Activated CD4-positive, alpha-beta memory T cell treated with anti-CD3 and anti-CD28 coated beads, Interleukin-2, amount 10 ng/mL, durations not matched to agents 7 days and 5 days (primary cell): ENCODE measurements at regions not wholly inside any gene's neighbourhood (a gene's known extent, or its start where the extent isn't known, plus 50 kb on each side); places are given as distances from the start of the nearest gene placed in this dataset.

ENCODE experiments used
- CTCF ChIA-PET: fragments of 350-600 bp; sonication (Branson Sonifier 250); formaldehyde crosslinking; loops from one replicate; lab custom pipeline; 2021; ENCODE audit warnings: antibody characterized with exemption, inconsistent platforms; lab: Charles Lee
- POLR2A ChIA-PET: fragments of 350-600 bp; sonication (Branson Sonifier 250); formaldehyde crosslinking; loops from one replicate; lab custom pipeline; 2021; ENCODE audit warnings: antibody characterized with exemption; lab: Charles Lee
- DNase-seq: peaks from one replicate; pipeline ENCODE4 v3.0.0-alpha.2; 2020
- H3K27ac Mint-ChIP-seq: one replicate; pipeline ENCODE4 v1.8.0; 2021; ENCODE audit warnings: mild to moderate bottlenecking, mixed read lengths
- H3K27me3 Mint-ChIP-seq: one replicate; pipeline ENCODE4 v1.8.0; 2021; ENCODE audit warnings: mixed read lengths
- H3K36me3 Mint-ChIP-seq: one replicate; pipeline ENCODE4 v1.8.0; 2021; ENCODE audit warnings: low read depth, mixed read lengths
- H3K4me1 Mint-ChIP-seq: one replicate; pipeline ENCODE4 v1.8.0; 2021; ENCODE audit warnings: mixed read lengths
- H3K4me3 Mint-ChIP-seq: one replicate; pipeline ENCODE4 v1.8.0; 2021; ENCODE audit warnings: mild to moderate bottlenecking, mixed read lengths
- H3K9me3 Mint-ChIP-seq: one replicate; pipeline ENCODE4 v1.8.0; 2021; ENCODE audit warnings: mixed read lengths

DNA sequence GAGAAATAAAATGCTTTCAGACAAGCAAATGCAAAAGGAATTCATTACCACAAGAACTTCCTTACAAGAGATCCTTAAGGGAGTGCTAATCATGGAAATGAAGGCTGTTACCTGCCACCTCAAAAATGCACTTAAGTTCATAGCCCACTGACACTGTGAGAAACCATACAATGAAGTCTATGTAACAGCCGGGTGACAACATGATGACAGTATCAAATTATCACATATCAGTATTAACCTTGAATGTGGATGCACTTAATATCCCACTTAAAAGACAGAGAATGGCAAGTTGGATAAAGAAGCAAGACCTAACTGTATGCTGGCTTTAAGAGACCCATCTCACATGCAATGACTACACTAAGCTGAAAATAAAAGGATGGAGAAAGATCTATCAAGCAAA is 403.4 kb upstream of the MC4R start:
- Mint-ChIP-seq H3K36me3 (no peaks in the 10 kb centered on the region), H3K4me1 (no peaks in the 10 kb centered on the region)
- POLR2A ChIA-PET: no interaction called here

DNA sequence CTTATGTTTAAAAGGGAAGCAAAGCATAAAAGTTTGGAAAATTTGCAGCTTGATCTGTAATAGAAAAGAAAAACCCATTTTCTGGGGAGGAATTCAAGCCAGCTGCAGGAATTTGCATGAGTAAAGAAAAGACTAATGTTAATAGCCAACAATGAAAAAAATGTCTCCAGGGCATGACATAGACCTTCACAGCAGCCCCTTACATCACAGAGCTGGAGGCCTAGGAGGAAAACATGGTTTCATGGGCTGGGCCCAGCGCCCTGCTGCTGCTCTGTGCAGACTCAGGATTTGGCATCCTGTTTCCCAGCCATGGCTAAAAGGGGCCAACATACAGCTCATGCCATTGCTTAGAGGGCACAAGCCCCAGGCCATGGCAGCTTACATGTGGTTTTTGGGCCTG is 411.6 kb upstream of the MC4R start:
- no peak for DNase-seq
- POLR2A ChIA-PET: no interaction called here
- Mint-ChIP-seq H3K27me3 (no peaks in the 10 kb centered on the region), H3K36me3 (no peaks in the 10 kb centered on the region), H3K4me1 (no peaks in the 10 kb centered on the region), H3K27ac (no peak overlapping the region), H3K4me3 (no peak overlapping the region), H3K9me3 (peaks cover 17% of the 10 kb centered on the region)
- CTCF ChIA-PET: no interaction called here

More for the DNA sequence above, 403.4 kb upstream of the MC4R start:
- CTCF ChIA-PET: no interaction called here
- DNase-seq: no peak
- Mint-ChIP-seq H3K4me3 (no peak overlapping the region), H3K27ac (no peak overlapping the region), H3K9me3 (peaks cover 12% of the 10 kb centered on the region), H3K27me3 (no peaks in the 10 kb centered on the region)

GRCh38 chr18:60794802-60795201 is 422.2 kb upstream of the MC4R start:
- ChIA-PET POLR2A (no interaction called here), CTCF (no interaction called here)
- Mint-ChIP-seq H3K36me3 (no peaks in the 10 kb centered on the region), H3K4me1 (no peaks in the 10 kb centered on the region), H3K27me3 (no peaks in the 10 kb centered on the region), H3K27ac (no peak overlapping the region), H3K9me3 (peaks cover 17% of the 10 kb centered on the region), H3K4me3 (no peak overlapping the region)
- no peak for DNase-seq

DNA sequence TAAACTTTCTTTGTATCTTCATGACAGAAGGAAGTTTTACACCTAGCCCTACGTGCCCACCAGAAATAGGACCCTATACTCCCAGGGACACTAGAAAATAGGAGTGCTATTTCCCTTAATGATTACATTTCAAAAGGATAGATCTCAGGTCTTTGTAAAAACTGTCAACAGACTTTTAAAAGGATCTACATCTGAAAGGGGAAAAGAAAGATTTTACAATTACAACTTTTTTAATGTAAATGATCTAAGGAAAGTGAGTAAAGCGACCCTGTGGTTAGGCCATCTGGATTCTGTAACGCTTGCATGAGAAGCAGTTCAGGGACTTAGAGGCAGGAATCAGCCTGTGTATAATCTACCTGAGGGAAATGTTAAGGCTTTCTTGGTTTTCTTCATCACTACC is 431.8 kb upstream of the MC4R start:
- H3K36me3 Mint-ChIP-seq: no peaks in the 10 kb centered on the region

GRCh38 chr18:60809937-60810336 is 437.4 kb upstream of the MC4R start:
- H3K4me3 Mint-ChIP-seq: no peak overlapping the region

More for the DNA sequence above, 431.8 kb upstream of the MC4R start:
- ChIA-PET POLR2A (no interaction called here), CTCF (no interaction called here)
- Mint-ChIP-seq H3K27ac (no peak overlapping the region), H3K27me3 (no peaks in the 10 kb centered on the region), H3K4me3 (no peak overlapping the region), H3K4me1 (no peaks in the 10 kb centered on the region), H3K9me3 (peaks cover 11% of the 10 kb centered on the region)
- no peak for DNase-seq

GRCh38 chr18:60812921-60813320 is 440.3 kb upstream of the MC4R start:
- no peak overlapping the region for H3K27ac Mint-ChIP-seq
- H3K4me1 Mint-ChIP-seq: no peaks in the 10 kb centered on the region
- ChIA-PET CTCF (no interaction called here), POLR2A (no interaction called here)
- DNase-seq: no peak
- no peaks in the 10 kb centered on the region for H3K27me3 Mint-ChIP-seq
- no peak overlapping the region for H3K4me3 Mint-ChIP-seq
- H3K9me3 Mint-ChIP-seq: no peaks in the 10 kb centered on the region
- no peaks in the 10 kb centered on the region for H3K36me3 Mint-ChIP-seq

More at GRCh38 chr18:60809937-60810336, 437.4 kb upstream of the MC4R start:
- Mint-ChIP-seq H3K36me3 (no peaks in the 10 kb centered on the region), H3K9me3 (no peaks in the 10 kb centered on the region), H3K4me1 (no peaks in the 10 kb centered on the region), H3K27ac (no peak overlapping the region), H3K27me3 (no peaks in the 10 kb centered on the region)
- POLR2A ChIA-PET: no interaction called here
- no peak for DNase-seq
- CTCF ChIA-PET: no interaction called here

DNA sequence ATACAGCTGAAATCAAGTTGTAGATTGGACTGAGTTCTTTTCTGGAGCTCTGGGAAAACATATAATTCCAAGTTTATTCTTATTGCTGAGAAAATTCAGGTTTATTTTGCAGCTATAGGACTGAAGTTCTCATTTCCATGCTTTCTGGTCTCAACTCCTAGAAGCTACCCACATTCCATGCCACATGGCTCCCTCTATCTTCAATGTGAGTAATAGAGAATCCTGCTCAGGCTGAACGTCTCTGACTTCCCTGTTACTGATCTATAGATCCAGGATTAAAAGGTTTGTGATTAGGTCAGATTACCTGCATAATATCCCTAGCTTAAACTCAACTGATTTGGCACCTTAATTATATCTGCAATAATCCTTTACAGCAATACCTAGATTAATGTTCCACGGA is 453.8 kb upstream of the MC4R start:
- DNase-seq: no peak
- Mint-ChIP-seq H3K9me3 (no peaks in the 10 kb centered on the region), H3K27ac (no peak overlapping the region), H3K36me3 (no peaks in the 10 kb centered on the region), H3K4me3 (no peak overlapping the region), H3K4me1 (no peaks in the 10 kb centered on the region), H3K27me3 (no peaks in the 10 kb centered on the region)
- CTCF ChIA-PET: no interaction called here
- POLR2A ChIA-PET: no interaction called here

DNA sequence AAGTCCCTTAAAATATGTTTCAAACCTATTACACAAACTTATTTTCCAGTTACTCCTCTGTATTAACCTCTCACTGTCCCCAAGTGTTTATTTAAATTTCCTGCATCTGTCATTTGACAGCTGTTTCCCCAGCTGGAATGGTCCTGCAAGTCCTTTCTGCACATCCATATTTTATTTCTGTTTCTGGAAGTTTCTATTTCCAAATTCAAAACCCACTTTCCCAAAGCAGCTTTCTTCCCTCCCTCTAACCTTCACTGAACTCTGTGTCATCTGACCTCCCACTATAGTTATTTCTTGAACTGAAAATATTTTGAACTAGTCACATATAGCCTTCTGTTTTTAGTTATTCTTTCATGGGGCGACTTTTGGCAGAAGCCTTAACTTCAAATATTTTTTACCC is 459.4 kb upstream of the MC4R start:
- Mint-ChIP-seq H3K36me3 (no peaks in the 10 kb centered on the region), H3K4me1 (no peaks in the 10 kb centered on the region), H3K9me3 (no peaks in the 10 kb centered on the region), H3K4me3 (no peak overlapping the region), H3K27ac (no peak overlapping the region), H3K27me3 (no peaks in the 10 kb centered on the region)
- DNase-seq: no peak
- CTCF ChIA-PET: no interaction called here
- POLR2A ChIA-PET: no interaction called here

DNA sequence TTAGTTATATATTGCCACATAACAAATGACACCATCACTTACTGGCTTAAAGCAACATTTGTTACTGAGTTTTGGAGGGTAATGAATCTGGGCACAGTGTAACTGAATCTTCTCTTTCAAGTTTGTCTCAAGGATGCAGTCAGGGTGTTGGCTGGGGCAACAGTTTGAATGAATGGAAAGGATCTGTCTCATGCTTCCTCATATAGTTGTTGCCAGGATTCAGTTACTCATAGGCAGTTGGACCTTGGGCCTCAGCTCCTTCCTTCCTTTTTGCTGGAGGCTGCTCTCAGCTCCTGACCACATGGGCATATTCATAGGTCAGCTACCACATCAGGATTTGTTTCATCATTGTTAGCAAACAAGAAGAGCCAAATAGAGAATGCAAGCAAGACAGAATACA is 466.1 kb upstream of the MC4R start:
- CTCF ChIA-PET: no interaction called here
- no peak for DNase-seq
- Mint-ChIP-seq H3K27ac (no peak overlapping the region), H3K27me3 (no peaks in the 10 kb centered on the region), H3K9me3 (peaks cover 11% of the 10 kb centered on the region), H3K4me1 (no peaks in the 10 kb centered on the region), H3K36me3 (no peaks in the 10 kb centered on the region), H3K4me3 (no peak overlapping the region)
- POLR2A ChIA-PET: no interaction called here

DNA sequence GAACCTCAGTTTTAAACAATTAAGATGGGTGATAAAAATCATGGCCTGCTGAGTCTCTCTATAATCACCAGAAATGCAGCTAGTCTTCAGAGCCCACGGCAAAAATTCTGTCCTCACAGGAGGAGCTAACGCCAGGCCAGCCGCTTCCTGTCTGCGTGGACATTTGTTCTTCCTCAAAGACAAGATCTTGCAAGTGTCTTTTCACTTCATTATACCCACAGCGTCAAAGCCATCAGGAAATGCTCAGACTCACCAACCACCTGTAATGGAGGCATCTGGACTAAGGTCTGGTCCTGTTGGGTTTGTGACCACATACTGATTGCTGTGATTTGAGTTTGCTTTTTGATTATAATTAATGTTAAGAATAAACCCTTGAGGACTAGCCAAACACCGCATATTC is 473.8 kb upstream of the MC4R start:
- ChIA-PET CTCF (no interaction called here), POLR2A (no interaction called here)
- DNase-seq: no peak

DNA sequence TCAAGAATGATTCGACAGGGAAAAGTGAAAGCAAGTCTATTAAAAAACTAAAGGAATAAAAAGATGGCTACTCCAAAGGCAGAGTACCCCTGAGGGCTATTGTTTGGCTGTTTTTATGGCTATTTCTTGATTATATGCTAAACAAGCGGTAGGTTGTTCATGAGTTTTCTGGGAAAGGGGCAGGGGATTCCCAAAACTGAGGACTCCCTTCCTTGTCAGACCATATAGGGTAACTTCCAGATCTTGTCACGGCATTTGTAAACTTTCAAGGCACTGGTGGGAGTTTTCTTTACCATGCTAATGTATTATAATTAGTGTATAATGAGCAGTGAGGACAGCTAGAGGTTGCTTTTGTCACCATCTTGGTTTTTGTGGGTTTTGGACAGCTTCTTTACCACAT is 474.9 kb upstream of the MC4R start:
- CTCF ChIA-PET: no interaction called here
- Mint-ChIP-seq H3K9me3 (peaks cover 8% of the 10 kb centered on the region), H3K4me1 (no peaks in the 10 kb centered on the region), H3K4me3 (no peak overlapping the region), H3K27me3 (no peaks in the 10 kb centered on the region), H3K36me3 (no peaks in the 10 kb centered on the region), H3K27ac (no peak overlapping the region)
- POLR2A ChIA-PET: no interaction called here
- DNase-seq: no peak

More for the DNA sequence above, 473.8 kb upstream of the MC4R start:
- H3K27me3 Mint-ChIP-seq: no peaks in the 10 kb centered on the region
- no peak overlapping the region for H3K27ac Mint-ChIP-seq
- no peaks in the 10 kb centered on the region for H3K36me3 Mint-ChIP-seq
- H3K4me1 Mint-ChIP-seq: no peaks in the 10 kb centered on the region
- peaks cover 12% of the 10 kb centered on the region for H3K9me3 Mint-ChIP-seq
- H3K4me3 Mint-ChIP-seq: no peak overlapping the region

GRCh38 chr18:60861575-60861974 is 471.7 kb upstream of the CDH20 start:
- POLR2A ChIA-PET: no interaction called here
- CTCF ChIA-PET: no interaction called here
- Mint-ChIP-seq H3K27ac (no peak overlapping the region), H3K27me3 (no peaks in the 10 kb centered on the region), H3K4me3 (no peak overlapping the region), H3K4me1 (no peaks in the 10 kb centered on the region), H3K36me3 (no peaks in the 10 kb centered on the region), H3K9me3 (peaks cover 3% of the 10 kb centered on the region)
- no peak for DNase-seq

GRCh38 chr18:60862988-60863387 is 470.2 kb upstream of the CDH20 start:
- Mint-ChIP-seq H3K4me1 (no peaks in the 10 kb centered on the region), H3K27me3 (no peaks in the 10 kb centered on the region), H3K9me3 (peaks cover 3% of the 10 kb centered on the region), H3K27ac (no peak overlapping the region), H3K36me3 (no peaks in the 10 kb centered on the region), H3K4me3 (no peak overlapping the region)
- ChIA-PET POLR2A (no interaction called here), CTCF (no interaction called here)
- no peak for DNase-seq

- no peaks in the 10 kb centered on the region for H3K4me1 Mint-ChIP-seq
- POLR2A ChIA-PET: no interaction called here
- DNase-seq: no peak
- no peak overlapping the region for H3K4me3 Mint-ChIP-seq
- no peaks in the 10 kb centered on the region for H3K9me3 Mint-ChIP-seq
- H3K27me3 Mint-ChIP-seq: no peaks in the 10 kb centered on the region
- CTCF ChIA-PET: no interaction called here
- H3K36me3 Mint-ChIP-seq: no peaks in the 10 kb centered on the region
- no peak overlapping the region for H3K27ac Mint-ChIP-seq
Observed at GRCh38 chr18:60865801-60866200, 467.4 kb upstream of the CDH20 start.
